ENCODE measurements at regions not wholly inside any gene's neighbourhood (a gene's known extent, or its start where the extent isn't known, plus 50 kb on each side); places are given as distances from the start of the nearest gene placed in this dataset.

DNA sequence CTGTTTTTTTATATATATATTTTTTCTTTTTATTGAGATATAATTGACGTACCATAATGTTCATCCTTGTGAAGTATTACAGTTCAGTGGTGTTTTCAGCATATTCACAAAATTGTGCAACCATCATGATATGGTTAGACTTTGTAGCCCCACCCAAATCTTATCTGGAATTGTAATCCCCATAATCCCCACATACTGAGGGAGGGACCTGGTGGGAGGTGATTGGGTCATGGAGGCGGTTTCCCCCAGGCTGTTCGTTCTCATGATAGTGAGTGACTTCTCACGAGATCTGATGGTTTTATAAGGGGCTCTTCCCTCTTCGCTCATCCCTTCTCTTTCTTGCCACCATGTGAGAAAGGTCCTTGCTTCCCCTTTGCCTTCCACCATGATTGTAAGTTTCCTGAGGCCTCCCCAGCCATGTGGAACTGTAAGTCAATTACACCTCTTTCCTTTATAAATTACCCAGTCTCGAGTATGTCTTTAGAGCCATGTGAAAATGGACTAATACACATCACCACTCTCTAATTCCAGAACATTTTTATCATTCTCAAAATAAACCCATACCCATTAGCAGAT is 73.9 kb upstream of the SMNDC1 start:
- no peak for TF ChIP-seq POLR2A (IDR thresholded peaks at IDR 0.05; ENCODE audit: low read length)
- TF ChIP-seq GATA1 (IDR thresholded peaks at IDR 0.05; ENCODE audit: low read depth, low read length): no peak

Data from erythroblast (primary cell).